Caco-2 (cell line): ENCODE measurements at regions not wholly inside any gene's neighbourhood (a gene's known extent, or its start where the extent isn't known, plus 50 kb on each side); places are given as distances from the start of the nearest gene placed in this dataset.
"Not testable (repeated sequence)": the region's sequence is repeated elsewhere in the genome, so short reads cannot be mapped to it uniquely, and the experiment has no call there.

Experiments
- BruUV-seq: library from RNA; stranded (reverse); fragments of 400-500 nt; replicated peaks from 2 replicates; lab custom pipeline; 2021; lab: Mats Ljungman, UMichigan
- CTCF ChIA-PET: fragments of 300-600 bp; sonication (Branson Sonifier 250); formaldehyde crosslinking; loops from one replicate; lab custom pipeline; 2022; ENCODE audit warnings: antibody characterized with exemption; lab: Charles Lee
- POLR2A ChIA-PET: fragments of 300-600 bp; sonication (Branson Sonifier 250); formaldehyde crosslinking; loops from one replicate; lab custom pipeline; 2022; ENCODE audit warnings: antibody characterized with exemption; lab: Charles Lee
- DNase-seq, 2 experiments: peaks; one replicate each; pipeline versions ENCODE4 v3.0.0 to v3.0.0-alpha.2; 2020 to 2022
- H3K27me3 ChIP-seq: replicated peaks from 2 replicates; pipeline ENCODE4 v1.6.0; 2011; ENCODE audit warnings: low read length; ENCODE audit not compliant: control insufficient read depth, insufficient read depth
- H3K36me3 ChIP-seq: 2 replicates; pipeline ENCODE4 v1.5.1; 2011; ENCODE audit warnings: low read length; ENCODE audit not compliant: control insufficient read depth, insufficient read depth
- H3K4me1 ChIP-seq: fragments of 250-450 bp; sonication (Bioruptor Pico); 2 replicates; pipeline ENCODE4 v1.5.1; 2020; ENCODE audit warnings: mild to moderate bottlenecking
- H3K4me3 ChIP-seq: 2 replicates; pipeline ENCODE4 v1.5.1; 2011; ENCODE audit warnings: low read depth, mild to moderate bottlenecking, control low read depth, low read length
- H3K9me3 ChIP-seq: fragments of 250-450 bp; sonication (Bioruptor Pico); 2 replicates; pipeline ENCODE4 v1.5.1; 2020; ENCODE audit warnings: mild to moderate bottlenecking, moderate library complexity
- H3K27ac Mint-ChIP-seq: one replicate; pipeline ENCODE4 v1.8.0; 2022; ENCODE audit warnings: mixed read lengths; ENCODE audit not compliant: unreplicated experiment
- H3K27me3 Mint-ChIP-seq: one replicate; pipeline ENCODE4 v1.8.0; 2022; ENCODE audit warnings: mixed read lengths; ENCODE audit not compliant: insufficient read depth, unreplicated experiment
- H3K36me3 Mint-ChIP-seq: one replicate; pipeline ENCODE4 v1.8.0; 2022; ENCODE audit warnings: mild to moderate bottlenecking, mixed read lengths; ENCODE audit not compliant: insufficient read depth, unreplicated experiment
- H3K4me1 Mint-ChIP-seq: one replicate; pipeline ENCODE4 v1.8.0; 2022; ENCODE audit warnings: low read depth, mixed read lengths; ENCODE audit not compliant: unreplicated experiment
- H3K4me3 Mint-ChIP-seq: one replicate; pipeline ENCODE4 v1.8.0; 2022; ENCODE audit warnings: mild to moderate bottlenecking, moderate library complexity, mixed read lengths; ENCODE audit not compliant: unreplicated experiment
- H3K9me3 Mint-ChIP-seq: one replicate; pipeline ENCODE4 v1.8.0; 2022; ENCODE audit warnings: mixed read lengths; ENCODE audit not compliant: unreplicated experiment
- intact Hi-C: fragments of 100-400 bp; cut with micrococcal nuclease; formaldehyde crosslinking; loops from one replicate; pipeline ENCODE4 v1.10.0; 2022; ENCODE audit not compliant: unreplicated experiment
- TF ChIP-seq, protein P1 (sequence below), 2 experiments: fragments of 200-600 bp in 1 of 2; IDR thresholded peaks; 1 replicate in 1 of 2; 2 replicates in 1 of 2; pipeline versions ENCODE4 v1.5.1 to v1.8.0; 2011 to 2022; ENCODE audit warnings: antibody characterized with exemption in 1 of 2, control low read depth in 1 of 2, inconsistent platforms in 1 of 2, low read depth in 1 of 2, low read length in 1 of 2, mild to moderate bottlenecking in 1 of 2, moderate library complexity in 1 of 2; ENCODE audit not compliant: insufficient read depth in 1 of 2, severe bottlenecking in 1 of 2, unreplicated experiment in 1 of 2

DNA sequence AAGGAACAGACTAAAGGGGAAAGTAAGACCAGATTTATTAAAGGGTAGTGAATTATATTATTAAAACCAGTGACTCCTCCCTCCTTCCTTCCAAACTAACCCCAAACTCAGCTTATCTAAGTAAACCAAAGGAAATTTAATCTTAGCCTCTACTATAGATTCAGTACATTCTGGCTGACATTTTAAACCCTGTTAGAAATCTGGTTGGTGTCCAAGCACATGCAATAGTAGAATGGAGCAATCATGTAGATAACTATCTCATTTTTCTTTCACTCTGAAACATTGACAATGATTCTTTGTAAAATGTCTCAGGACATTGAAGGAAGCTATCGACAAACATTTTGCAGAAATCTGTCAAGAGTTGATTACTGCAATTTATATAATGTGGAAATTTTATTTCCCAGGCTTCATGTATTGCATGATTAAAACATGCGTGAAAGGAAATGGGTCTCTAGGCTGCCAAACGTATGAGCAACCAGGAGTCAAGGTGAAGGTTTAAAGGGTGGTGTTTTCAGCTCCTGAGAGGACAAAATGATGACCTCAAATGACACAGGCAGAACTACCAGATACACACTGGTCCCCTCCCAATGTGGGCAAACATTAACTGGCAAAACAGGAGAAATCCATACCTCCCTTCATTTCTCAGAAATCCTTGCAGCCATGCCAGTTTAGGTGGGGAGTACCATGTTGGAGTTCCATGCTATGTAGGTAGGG is 58.2 kb upstream of the RBM47 start:
- Histone ChIP-seq H3K4me1 (peaks cover 13% of the 10 kb centered on the region), H3K4me3 (no peak overlapping the region), H3K36me3 (no peaks in the 10 kb centered on the region), H3K9me3 (no peaks in the 10 kb centered on the region), H3K27me3 (no peaks in the 10 kb centered on the region)
- POLR2A ChIA-PET: no interaction called here
- TF ChIP-seq, protein P1, sequence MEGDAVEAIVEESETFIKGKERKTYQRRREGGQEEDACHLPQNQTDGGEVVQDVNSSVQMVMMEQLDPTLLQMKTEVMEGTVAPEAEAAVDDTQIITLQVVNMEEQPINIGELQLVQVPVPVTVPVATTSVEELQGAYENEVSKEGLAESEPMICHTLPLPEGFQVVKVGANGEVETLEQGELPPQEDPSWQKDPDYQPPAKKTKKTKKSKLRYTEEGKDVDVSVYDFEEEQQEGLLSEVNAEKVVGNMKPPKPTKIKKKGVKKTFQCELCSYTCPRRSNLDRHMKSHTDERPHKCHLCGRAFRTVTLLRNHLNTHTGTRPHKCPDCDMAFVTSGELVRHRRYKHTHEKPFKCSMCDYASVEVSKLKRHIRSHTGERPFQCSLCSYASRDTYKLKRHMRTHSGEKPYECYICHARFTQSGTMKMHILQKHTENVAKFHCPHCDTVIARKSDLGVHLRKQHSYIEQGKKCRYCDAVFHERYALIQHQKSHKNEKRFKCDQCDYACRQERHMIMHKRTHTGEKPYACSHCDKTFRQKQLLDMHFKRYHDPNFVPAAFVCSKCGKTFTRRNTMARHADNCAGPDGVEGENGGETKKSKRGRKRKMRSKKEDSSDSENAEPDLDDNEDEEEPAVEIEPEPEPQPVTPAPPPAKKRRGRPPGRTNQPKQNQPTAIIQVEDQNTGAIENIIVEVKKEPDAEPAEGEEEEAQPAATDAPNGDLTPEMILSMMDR (IDR thresholded peaks at IDR 0.05; ENCODE audit: insufficient read depth in 1 of 2, low read depth in 1 of 2, low read length in 1 of 2, severe bottlenecking in 1 of 2, unreplicated experiment in 1 of 2): no peak
- BruUV-seq: no TSS peak
- no peaks in the 10 kb centered on the region for H3K27me3 Mint-ChIP-seq
- CTCF ChIA-PET: interaction anchor here (1.1 kb wide), 1 partner anchor 13 kb away, joined by 4 read pairs; no protein-coding TSS in a partner anchor
- no peaks in the 10 kb centered on the region for H3K4me1 Mint-ChIP-seq
- intact Hi-C loops: no loop called here
- H3K36me3 Mint-ChIP-seq: no peaks in the 10 kb centered on the region
- no peak for DNase-seq
- no peaks in the 10 kb centered on the region for H3K9me3 Mint-ChIP-seq
- no peak overlapping the region for H3K27ac Mint-ChIP-seq
- no peak overlapping the region for H3K4me3 Mint-ChIP-seq

DNA sequence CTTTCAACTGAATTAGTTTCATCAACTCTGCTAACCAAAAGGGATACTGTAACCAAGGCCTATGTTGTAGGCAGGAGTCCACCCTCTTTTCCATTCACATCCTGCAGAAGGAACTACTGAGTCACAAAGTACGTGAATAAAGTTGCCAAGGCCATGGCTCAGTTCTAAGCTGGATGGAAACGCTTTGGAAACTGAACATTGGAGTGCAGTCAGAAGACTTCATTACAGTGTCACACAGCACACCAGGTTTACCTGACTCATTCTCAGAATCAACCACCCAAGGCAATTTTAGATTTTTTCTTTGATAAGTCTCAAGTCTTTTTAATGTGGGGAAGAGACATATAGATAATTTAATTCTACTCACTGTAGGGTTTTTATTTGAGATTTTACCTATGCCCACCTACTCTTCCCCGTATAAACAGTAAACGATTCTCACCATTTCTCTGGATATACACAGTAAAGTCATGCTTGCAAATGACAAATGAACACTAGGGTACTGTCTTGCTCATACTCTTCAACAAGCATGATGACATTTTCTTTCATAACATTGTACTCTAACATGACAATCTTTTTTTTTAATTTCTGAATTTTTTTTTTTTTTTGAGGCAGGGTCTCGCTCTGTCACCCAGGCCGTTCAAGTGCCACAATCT is 58.9 kb upstream of the RBM47 start:
- Histone ChIP-seq H3K4me1 (peaks cover 13% of the 10 kb centered on the region), H3K36me3 (no peaks in the 10 kb centered on the region), H3K4me3 (no peak overlapping the region), H3K27me3 (no peaks in the 10 kb centered on the region), H3K9me3 (no peaks in the 10 kb centered on the region)
- ChIA-PET CTCF (interaction anchor here (0.7 to 1.1 kb wide), 2 partner anchors 12 to 64 kb away, joined by 3 to 4 read pairs; no protein-coding TSS in a partner anchor), POLR2A (no interaction called here)
- TF ChIP-seq, protein P1 (IDR thresholded peaks at IDR 0.05; ENCODE audit: insufficient read depth in 1 of 2, low read depth in 1 of 2, low read length in 1 of 2, severe bottlenecking in 1 of 2, unreplicated experiment in 1 of 2): no peak
- Mint-ChIP-seq H3K4me3 (no peak overlapping the region), H3K27me3 (no peaks in the 10 kb centered on the region), H3K9me3 (no peaks in the 10 kb centered on the region), H3K27ac (no peak overlapping the region), H3K36me3 (no peaks in the 10 kb centered on the region), H3K4me1 (no peaks in the 10 kb centered on the region)
- no TSS peak for BruUV-seq
- DNase-seq: no peak
- intact Hi-C loops: no loop called here

DNA sequence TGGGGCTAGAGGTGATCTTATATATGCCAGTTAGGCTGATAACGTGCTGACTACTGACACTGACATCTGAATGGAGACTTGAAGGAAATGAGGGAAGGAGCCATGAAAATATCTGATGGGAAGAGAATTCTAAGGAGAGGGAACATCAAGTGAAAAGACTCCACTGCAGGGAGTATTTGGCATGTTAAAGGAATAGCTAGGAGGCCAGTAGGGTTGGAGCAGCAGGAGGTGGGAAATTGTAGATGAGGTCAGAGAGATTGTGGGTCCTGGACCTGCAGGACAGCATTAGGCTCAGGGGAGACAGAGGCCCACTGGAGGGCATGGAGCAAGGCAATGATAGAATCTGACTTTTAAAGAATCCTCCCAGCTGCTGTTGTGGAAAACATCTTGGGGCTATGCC is 55.8 kb upstream of the NSUN7 start:
- intact Hi-C loops: no loop called here
- ChIA-PET CTCF (no interaction called here), POLR2A (no interaction called here)
- Mint-ChIP-seq H3K27me3 (no peaks in the 10 kb centered on the region), H3K4me3 (no peak overlapping the region), H3K9me3 (no peaks in the 10 kb centered on the region), H3K27ac (peak overlapping the region; percentile 7), H3K4me1 (no peaks in the 10 kb centered on the region), H3K36me3 (no peaks in the 10 kb centered on the region)
- no peaks in the 10 kb centered on the region for H3K27me3 ChIP-seq
- TF ChIP-seq, protein P1 (IDR thresholded peaks at IDR 0.05; ENCODE audit: insufficient read depth in 1 of 2, low read depth in 1 of 2, low read length in 1 of 2, severe bottlenecking in 1 of 2, unreplicated experiment in 1 of 2): no peak
- no peaks in the 10 kb centered on the region for H3K36me3 ChIP-seq
- H3K4me3 ChIP-seq: no peak overlapping the region
- BruUV-seq: no TSS peak
- DNase-seq: no peak
- H3K4me1 ChIP-seq: no peaks in the 10 kb centered on the region
- no peaks in the 10 kb centered on the region for H3K9me3 ChIP-seq

GRCh38 chr4:40697476-40697875 is 52.3 kb upstream of the NSUN7 start:
- H3K27me3 ChIP-seq, H3K9me3 Mint-ChIP-seq, BruUV-seq, H3K4me3 Mint-ChIP-seq, DNase-seq, H3K27ac Mint-ChIP-seq, H3K36me3 Mint-ChIP-seq, POLR2A ChIA-PET, H3K4me1 ChIP-seq, H3K4me3 ChIP-seq, intact Hi-C loops, CTCF ChIA-PET, H3K9me3 ChIP-seq, H3K27me3 Mint-ChIP-seq, H3K36me3 ChIP-seq, H3K4me1 Mint-ChIP-seq: not testable (repeated sequence)
